ENCODE measurements at regions not wholly inside any gene's neighbourhood (a gene's known extent, or its start where the extent isn't known, plus 50 kb on each side); places are given as distances from the start of the nearest gene placed in this dataset.

GRCh38 chr6:6895929-6896328, 211.8 kb upstream of the RREB1 start:
- DNase-seq: no peak

- no peak for DNase-seq
These were observed 210.6 kb upstream of the RREB1 start for GRCh38 chr6:6897140-6897539.

- no peak for DNase-seq
These were observed 207.1 kb upstream of the RREB1 start for GRCh38 chr6:6900569-6901204.

DNA sequence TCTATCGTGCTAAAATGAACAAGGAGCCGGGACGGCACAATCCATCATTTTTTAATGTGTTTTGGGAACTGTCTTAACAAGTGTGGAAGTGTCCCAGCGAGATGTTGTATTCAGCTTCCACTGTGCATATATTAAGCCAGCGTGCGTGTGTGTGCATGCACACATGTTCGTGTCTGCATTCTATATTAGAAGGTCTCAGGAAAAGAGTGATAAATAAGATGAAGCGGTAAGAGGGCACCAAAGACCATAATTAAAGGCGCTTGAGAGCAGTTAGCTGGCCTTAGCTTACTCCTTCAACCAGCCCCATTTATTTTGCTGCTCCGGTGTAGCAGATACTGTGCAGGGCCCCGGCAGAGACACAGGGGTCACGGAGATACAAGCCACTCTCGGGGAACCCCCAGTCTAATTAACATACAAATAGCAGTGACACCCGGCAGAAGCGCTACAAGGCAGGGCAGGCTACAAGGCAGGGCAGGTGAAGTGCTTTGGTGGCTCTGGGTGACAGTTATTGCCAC, 206.5 kb upstream of the RREB1 start:
- no peak for DNase-seq

GRCh38 chr6:6901945-6902344, 205.8 kb upstream of the RREB1 start:
- no peak for DNase-seq

- no peak for DNase-seq
These were observed 201.7 kb upstream of the RREB1 start for GRCh38 chr6:6905961-6906518.

GRCh38 chr6:6906570-6907213, 201.1 kb upstream of the RREB1 start:
- no peak for DNase-seq

- no peak for DNase-seq
These were observed 200.5 kb upstream of the RREB1 start for GRCh38 chr6:6907286-6907685.

DNA sequence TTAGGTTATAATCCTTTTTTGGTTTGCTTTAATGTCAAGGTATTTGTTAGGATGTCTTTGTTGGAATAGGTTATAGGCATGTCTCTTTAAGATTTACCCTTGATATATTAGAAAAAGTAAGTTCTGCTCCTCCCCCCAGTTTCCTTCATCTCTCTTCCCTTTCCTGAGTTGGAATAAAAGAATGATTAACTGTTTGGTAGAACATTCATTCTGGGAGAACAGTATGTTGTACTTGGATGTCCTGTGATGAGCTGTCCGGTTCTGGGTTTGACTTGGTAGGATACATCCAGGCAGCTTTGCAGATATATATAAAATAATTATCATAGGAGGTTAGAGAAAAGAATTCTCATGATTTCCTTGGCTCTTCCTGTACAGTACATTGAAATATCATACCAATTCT, 199.6 kb upstream of the RREB1 start:
- no peak for DNase-seq

DNA sequence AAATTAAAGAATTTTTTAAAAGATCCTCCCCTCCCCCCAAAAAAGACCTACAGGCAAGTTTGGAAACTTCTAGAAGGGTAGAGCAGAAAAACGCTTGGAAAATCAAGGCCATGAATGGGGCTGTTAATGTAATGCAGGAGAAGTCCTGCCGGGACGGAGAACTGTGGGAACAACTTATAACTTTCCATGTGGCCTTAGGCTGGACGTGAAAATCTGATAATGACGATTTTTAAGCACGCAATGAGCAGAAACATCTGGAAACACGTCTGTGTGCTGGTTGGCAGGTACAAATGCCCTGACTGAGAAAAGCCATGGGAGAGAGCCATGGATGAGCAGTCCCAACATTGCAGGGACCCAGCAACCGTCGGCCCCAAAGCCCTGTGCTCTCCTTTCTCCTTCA, 198.7 kb upstream of the RREB1 start:
- DNase-seq: no peak

GRCh38 chr6:6910734-6911295, 196.9 kb upstream of the RREB1 start:
- DNase-seq: no peak

DNA sequence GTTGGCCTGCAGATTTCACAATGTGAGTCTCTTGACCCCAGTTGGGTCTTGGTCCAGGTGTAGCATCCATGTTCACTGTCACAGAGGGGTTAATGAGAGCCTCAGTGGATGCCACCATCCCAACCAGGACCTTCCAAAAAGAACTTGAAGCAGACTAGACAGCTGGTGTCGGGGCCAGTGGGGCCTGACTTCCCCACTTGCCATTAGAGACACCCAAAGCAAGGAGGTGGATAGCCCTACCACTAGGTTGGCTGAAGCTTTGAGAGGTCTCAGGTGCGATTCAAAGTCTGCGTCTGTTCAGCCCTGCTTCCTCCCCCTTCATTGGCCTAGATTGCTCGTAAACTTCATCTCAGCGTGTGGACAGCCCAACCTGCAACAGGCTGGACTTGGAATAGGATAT, 196.4 kb upstream of the RREB1 start:
- DNase-seq: no peak

GRCh38 chr6:6912817-6913744, 194.7 kb upstream of the RREB1 start:
- DNase-seq: no peak

DNA sequence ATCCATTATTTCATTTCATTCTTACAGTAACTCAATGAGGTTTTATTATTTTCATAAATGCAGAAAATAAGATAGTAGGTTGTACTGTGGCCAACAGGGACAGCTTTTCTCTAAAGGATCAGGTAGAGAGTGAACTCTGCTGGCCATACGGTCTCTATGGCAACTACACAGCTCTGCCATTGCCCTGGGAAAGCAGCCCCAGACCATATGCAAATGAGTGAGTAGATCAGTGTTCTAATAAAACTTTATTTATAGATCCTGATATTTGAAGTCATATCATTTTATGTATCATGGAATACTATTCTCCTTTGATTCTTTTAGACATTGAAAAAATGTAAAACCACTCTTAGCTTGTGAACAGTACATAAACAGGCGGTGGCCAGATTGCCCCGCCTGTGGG, 192.5 kb upstream of the RREB1 start:
- DNase-seq: no peak

GRCh38 chr6:6915813-6916547, 191.8 kb upstream of the RREB1 start:
- DNase-seq: no peak

- DNase-seq: no peak
These were observed 191.2 kb upstream of the RREB1 start for GRCh38 chr6:6916598-6916997.

GRCh38 chr6:6918216-6918983, 189.4 kb upstream of the RREB1 start:
- DNase-seq: no peak

GRCh38 chr6:6919173-6919572, 188.6 kb upstream of the RREB1 start:
- no peak for DNase-seq

GRCh38 chr6:6920114-6920986, 187.4 kb upstream of the RREB1 start:
- no peak for DNase-seq

GRCh38 chr6:6920987-6921313, 186.8 kb upstream of the RREB1 start:
- DNase-seq: no peak

- DNase-seq: no peak
These were observed 185.6 kb upstream of the RREB1 start for GRCh38 chr6:6922166-6922565.
